Upper lobe of left lung (tissue), 4 donors: ENCODE measurements at regions not wholly inside any gene's neighbourhood (a gene's known extent, or its start where the extent isn't known, plus 50 kb on each side); places are given as distances from the start of the nearest gene placed in this dataset.

Experiments used
- CTCF ChIP-seq, 6 experiments: fragments of 450-650 bp in 4 of 6; fragments of 200-600 bp in 2 of 6; sonication (generic) in 2 of 6; IDR thresholded peaks; one replicate each; pipeline ENCODE4 v1.5.1; 2016 to 2019; ENCODE audit warnings: antibody characterized with exemption in 6 of 6
- EP300 ChIP-seq, 4 donors: sonication (generic); formaldehyde crosslinking; IDR thresholded peaks; one replicate each; pipeline ENCODE4 v1.5.1; 2017; ENCODE audit warnings: antibody characterized with exemption in 4 of 4, control low read depth in 2 of 4

GRCh38 chr17:13283606-13284005 lies 265.8 kb upstream of the ELAC2 start:
- TF ChIP-seq CTCF (IDR thresholded peaks at IDR 0.05) (no peak), EP300 (IDR thresholded peaks at IDR 0.05) (no peak)
